NCI-H226 (cell line): ENCODE measurements at regions not wholly inside any gene's neighbourhood (a gene's known extent, or its start where the extent isn't known, plus 50 kb on each side); places are given as distances from the start of the nearest gene placed in this dataset.
"Not testable (repeated sequence)": the region's sequence is repeated elsewhere in the genome, so short reads cannot be mapped to it uniquely, and the experiment has no call there.

ENCODE experiments used
- DNase-seq: peaks from one replicate; pipeline ENCODE4 v3.0.0-alpha.2; 2015

DNA sequence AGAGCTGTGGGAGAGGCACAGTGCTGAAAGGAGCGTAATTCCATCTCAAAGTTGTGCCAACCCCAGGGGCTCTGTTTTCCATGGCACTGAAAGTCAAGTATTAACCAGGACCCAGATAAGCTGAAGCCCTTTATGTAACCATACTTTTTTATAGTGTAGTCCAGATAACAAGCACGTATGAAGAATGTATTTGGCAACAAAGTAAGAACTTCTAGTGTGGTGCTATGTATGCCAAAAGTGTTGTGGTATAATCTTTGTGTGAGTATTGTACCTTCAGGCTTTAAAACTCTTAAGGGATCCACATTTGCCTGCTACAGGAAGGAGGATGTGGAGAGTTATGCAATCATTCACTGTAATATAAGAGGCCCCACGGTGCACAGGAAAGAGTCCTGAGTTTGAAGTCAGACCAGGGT, 129.4 kb downstream of the IBTK start:
- peak; percentile 77 for DNase-seq

DNA sequence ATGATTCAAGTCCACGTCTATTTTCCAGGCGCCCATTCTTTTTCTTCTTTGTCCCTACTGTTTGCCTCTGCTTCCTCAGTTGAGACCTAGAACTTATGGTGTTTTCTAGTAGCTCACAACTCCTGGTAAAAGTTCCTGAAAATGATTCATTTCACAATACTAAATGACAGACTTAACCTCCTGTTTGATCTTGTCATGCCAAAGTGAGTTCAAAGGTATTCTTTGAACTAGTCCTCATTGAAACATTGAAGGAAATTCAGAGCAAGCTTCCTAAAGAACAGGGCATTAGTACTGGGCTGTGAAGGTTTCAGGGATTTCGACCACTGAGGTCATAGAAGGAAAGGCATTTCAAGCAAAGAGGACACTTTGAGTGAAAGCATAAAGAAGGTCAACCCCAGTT, 132.8 kb downstream of the IBTK start:
- no peak for DNase-seq

DNA sequence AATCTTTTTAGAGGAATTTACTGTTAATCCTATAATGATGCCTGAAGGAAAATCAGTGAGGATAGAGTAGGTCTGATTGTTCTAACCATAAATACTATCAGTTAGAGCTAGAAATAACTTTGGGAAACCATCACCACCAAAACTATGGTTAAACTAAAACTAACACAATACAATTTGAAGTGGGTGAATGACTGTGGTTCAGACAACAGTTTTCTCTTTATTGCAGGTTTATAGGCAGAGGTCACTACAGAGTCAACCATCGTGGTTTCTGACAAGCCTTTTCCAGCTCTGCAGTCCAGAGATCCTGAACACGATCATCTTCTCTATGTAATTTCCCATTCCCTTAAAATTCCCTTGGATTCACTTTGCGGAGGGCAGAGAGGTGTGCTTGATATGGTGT, 134.3 kb downstream of the IBTK start:
- DNase-seq, result no peak

DNA sequence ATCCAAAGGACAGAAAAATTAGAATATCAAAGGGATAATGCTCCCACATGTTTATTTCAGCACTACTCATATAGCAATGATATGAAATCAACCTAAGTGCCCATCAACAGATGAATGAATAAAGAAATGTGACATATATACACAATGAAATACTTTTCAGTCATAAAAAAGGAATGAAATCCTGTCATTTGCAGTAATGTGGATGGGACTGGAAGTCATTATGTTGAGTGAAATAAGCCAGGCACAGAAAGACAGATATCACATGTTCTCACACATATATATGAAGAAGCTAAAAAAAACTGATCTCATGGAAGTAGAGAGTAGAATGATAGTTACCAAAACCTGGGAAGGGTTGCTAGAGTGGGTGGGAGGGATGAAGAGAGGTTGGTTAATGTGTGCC, 135.7 kb downstream of the IBTK start:
- no peak for DNase-seq

DNA sequence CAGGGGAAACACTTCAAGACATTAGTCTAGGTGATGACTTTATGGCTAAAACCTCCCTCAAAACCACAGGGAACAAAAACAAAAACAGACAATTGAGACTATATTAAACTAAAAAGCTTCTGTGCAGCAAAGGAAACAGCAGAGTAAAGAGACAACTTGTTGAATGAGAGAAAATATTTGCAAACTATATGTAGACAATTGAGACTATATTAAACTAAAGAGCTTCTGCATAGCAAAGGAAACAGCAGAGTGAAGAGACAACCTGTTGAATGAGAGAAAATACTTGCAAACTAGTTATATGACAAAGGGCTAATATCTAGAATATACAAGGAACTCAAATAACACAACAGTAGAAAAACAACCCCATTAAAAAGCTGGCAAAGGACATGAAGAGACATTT, 136.4 kb downstream of the IBTK start:
- no peak for DNase-seq

DNA sequence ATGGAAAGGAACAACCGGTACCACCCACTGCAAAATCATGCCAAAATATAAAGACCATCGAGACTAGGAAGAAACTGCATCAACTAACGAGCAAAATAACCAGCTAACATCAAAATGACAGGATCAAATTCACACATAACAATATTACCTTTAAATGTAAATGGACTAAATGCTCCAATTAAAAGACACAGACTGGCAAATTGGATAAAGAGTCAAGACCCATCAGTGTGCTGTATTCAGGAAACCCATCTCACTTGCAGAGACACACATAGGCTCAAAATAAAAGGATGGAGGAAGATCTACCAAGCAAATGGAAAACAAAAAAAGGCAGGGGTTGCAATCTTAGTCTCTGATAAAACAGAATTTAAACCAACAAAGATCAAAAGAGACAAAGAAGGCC, 144.4 kb downstream of the IBTK start:
- not testable (repeated sequence) for DNase-seq

DNA sequence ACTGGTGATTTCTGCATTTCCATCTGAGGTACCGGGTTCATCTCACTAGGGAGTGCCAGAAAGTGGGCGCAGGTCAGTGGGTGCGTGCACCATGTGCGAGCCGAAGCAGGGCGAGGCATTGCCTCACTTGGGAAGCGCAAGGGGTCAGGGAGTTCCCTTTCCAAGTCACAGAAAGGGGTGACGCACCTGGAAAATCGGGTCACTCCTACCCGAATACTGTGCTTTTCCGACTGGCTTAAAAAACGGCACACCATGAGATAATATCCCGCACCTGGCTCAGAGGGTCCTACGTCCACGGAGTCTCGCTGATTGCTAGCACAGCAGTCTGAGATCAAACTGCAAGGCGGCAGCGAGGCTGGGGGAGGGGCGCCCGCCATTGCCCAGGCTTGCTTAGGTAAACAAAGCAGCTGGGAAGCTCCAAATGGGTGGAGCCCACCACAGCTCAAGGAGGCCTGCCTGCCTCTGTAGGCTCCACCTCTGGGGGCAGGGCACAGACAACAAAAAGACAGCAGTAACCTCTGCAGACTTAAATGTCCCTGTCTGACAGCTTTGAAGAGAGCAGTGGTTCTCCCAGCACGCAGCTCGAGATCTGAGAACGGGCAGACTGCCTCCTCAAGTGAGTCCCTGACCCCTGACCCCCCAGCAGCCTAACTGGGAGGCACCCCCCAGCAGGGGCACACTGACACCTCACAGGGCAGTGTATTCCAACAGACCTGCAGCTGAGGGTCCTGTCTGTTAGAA, 146.0 kb downstream of the IBTK start:
- not testable (repeated sequence) for DNase-seq

DNA sequence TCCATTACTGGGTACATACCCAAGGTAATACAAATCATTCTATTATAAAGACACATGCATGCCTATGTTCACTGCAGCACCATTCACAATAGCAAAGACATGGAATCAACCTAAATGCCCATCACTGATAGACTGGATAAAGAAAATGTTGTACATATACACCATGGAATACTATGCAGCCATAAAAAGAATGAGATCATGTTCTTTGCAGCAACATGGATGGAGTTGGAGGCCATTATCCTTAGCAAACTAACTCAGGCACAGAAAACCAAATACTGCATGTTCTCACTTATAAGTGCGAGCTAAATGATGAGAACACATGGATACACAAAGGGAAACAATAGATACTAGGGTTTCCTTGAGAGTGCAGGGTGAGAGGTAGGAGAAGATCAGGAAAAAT, 146.8 kb downstream of the IBTK start:
- DNase-seq, result not testable (repeated sequence)

DNA sequence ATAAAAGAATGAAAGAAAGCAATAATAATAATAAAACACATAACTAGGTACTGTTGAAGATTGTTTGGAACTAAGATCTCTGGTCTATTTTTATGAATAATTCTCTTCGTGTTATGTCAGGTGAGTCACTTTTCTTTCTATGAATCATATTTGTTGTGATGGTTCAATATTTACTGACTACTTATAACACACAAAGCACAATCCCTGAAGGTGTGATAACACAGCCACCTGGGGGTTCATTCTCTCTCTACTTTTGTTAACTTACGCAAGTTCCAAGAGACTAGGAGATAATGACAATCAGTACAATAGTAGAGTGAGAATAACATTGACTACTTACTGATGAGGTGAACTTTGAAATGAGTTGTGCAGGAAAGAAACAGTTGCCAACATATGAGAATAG, 149.9 kb downstream of the IBTK start:
- no peak for DNase-seq

DNA sequence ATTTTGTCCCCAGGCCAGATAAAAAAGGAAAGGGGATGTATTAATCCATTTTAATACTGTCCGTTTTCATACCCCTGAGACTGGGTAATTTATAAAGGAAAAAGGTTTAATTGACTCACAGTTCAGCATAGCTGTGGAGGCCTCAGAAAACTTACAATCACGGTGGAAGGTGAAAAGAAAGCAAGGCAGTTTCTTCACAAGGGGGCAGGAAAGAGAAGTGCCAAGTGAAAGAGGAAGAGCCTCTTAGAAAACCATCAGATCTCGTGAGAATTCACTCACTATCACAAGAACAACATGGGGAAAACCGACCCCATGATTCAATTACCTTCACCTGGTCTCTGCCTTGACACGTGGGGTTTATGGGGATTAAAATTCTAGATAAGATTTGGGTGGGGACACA, 152.5 kb downstream of the IBTK start:
- no peak for DNase-seq

DNA sequence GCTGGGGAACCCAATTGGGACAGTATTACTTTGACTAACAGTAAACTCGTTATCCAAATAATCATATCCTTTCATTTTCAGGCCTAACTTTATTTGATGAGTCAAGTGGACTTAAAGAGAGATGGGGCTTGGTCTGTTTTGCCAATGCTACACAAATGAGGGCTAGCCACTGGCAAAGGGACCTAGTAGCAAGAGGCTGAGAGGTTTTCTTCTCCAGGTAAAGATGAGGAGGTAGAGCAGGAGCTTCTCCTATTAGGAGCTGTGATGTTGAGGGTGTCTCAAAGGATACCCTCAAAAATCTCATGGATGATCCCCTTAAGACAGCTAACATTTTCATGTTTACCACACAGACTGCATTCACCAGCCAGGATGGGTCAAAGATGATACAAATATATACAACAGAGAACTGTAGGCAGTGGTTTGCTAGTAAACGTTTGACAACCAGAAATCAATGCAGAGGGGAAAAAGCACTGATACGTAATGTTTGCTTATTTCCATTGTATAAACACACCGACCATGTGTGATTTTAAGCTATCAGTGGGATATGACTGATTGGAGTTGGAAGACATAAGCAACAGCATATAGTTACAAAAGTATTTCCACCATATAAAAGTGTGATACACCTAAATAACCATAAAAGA, 153.3 kb downstream of the IBTK start:
- DNase-seq, result no peak

DNA sequence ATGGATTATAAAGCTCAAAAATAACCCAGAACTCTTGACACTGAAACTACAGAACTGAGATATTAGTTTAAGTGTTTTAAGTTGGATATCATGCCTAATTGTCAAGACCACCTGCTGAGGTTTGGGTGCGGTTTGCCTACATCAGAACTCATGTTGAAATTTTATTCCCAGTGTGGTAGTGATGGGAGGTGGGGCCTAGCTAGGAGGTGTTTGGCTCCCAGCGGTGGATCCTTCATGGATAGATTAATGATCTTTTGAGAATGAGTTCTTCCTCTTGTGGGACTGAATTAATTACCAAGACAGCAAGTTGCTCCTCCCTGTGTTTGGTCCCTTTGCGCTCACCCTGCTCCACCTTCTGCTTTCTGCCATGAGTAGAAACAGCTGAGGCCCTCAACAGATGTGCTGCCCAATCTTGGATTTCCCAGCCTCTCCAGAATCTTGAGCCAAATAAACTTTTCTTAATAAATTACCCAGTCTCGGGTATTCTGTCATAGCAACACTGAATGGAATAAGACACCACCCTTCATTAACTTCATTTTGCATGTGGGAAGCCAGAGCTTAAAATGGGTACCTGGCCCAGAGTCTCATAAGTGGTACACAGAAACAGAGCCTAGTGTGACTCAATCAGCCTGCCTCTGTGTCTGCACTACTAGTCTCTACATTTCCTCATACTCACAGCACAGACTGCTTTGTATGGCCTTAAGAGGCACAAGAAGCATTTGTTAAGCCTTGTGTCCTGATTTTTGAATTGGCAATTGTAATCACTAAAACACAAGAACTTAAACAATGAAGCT, 158.4 kb downstream of the IBTK start:
- no peak for DNase-seq

DNA sequence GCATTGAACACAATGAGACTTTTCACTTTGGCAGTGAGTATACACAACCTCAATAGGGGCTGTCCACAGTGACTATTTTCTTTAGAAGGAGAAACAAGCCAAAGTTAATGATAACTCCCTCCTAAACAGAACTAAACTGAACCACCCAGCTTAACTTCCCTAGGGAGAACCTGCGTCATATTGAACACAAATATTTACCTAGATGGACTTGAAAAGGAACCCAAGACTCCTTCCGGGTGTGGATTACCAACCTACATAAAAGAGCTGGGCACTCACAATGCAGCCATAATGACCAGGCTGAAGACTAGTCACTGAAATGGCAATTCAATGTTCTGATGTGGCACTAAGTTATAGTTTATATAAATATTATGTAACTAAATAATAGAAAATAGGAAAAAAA, 160.6 kb downstream of the IBTK start:
- DNase-seq, result no peak

DNA sequence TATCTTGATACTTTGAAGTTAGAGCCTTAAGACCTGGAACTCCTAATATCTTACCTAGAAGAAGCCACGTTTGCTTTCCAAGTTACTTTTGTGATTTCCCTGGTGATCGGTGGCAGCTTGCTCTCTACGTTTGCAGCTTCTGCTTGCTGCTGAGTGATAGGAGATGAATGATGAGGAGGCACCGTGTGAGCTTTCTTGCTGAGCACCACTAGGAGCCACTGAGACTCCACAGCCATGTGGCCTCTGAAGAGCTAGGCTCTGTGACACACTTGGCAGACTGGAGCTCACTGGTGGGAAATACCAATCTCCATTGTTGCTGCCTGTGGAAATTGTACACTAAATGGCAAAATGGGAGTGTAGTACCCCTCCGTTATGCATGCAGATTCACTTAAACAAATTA, 161.8 kb downstream of the IBTK start:
- no peak for DNase-seq

DNA sequence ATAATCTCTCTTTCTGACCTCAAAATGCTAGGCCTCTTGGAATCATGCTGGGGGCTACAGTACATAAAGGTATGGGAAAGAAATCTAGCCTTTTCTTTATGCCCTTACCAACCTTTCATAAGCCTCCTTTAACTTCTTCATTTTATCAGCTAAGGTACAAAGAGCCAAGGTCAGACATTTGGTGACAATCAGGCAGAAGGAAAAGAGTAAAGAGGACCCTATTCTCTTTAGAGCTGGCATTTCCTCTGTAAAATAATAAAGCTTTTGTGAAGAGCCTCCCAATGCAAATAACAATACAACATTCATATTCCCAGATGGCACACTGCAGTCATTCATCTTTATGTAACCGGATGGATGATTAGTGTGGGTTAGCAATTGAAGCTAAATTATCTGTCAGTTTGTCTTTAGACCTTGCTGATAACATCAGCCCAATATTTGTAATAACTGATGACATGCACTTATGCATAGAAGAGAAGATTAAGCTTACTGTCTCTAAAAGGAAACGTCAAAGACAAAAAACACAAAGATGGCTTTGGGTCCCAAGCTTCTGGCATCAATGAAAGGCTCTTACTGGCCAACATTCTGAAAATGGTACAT, 163.1 kb downstream of the IBTK start:
- DNase-seq, result no peak

DNA sequence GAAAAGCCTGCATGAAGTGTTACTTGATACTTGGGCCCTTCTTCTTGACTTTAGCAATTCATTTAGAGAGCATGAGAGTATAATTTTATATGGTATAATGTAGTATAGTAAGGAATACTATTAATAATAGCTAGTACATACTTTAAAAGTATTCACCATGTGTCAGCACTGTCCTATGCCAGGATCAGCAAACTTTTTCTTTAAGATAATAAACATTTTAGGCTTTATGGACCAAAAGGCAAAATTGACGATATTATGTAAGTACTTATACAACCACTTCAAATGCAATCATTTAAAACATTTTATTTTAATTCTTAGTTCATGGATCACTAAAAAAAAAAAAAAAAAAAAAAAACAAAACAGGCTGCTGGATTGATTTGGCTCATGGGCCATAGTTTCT, 163.9 kb downstream of the IBTK start:
- DNase-seq, result no peak

DNA sequence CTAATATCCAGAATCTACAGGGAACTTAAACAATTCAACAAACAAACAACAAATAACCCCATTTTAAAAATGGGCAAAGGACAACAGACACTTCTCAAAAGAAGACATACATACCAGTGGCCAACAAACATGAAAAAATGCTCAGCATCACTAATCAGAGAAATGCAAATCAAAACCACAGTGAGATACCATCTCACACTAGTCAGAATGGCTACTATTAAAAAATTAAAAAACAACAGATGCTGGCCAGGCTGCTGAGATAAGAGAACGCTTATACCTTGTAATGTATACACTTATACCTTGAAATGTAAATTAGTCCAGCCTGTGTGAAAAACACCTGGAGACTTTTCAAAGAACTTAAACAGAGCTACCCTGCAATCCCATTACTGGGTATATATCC, 166.8 kb downstream of the IBTK start:
- DNase-seq, result no peak

DNA sequence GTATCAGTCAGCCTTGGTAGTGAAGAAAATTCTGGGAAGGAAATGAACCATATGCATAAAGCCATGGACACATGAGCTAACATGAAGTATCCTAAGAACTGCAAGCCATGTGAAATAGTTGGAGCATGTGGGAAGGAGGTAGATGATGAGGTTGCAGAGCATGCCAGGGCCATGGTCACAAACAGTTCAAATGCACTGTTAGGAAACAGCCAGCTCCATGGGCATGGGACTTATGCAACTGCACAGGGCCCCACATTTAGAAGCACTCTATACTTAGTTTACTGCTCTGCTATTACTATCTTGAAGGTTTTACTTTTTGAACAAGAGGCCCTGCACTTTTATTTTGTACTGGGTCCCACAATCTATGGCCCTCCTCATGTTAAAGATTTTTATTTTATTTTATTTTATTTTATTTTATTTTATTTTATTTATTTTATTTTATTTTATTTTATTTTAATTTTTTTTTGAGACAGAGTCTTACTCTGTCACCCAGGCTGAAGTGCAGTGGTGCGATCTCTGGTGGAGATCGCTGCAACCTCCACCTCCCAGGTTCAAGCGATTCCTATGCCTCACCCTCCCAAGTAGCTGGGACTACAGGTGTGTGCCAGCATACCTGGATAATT, 169.1 kb downstream of the IBTK start:
- no peak for DNase-seq

DNA sequence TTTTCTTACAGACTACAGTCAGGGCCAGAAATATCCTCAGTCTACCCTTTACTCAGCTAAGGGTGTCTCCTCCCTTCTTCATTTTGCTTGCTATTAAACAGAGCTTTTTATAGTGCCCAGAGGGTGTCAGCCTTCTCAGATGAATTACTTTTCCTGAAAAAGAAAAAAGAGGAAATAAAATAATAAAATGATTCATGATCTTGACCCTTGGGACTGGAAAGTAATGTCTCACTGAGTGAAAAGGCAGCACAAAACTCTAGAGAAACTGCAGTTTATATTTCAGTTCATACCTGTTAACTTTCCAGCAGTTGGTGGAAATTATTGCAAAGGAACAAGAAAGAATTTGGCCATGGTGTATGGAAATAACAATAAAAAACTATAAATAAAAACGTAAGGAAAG, 170.6 kb downstream of the IBTK start:
- no peak for DNase-seq

DNA sequence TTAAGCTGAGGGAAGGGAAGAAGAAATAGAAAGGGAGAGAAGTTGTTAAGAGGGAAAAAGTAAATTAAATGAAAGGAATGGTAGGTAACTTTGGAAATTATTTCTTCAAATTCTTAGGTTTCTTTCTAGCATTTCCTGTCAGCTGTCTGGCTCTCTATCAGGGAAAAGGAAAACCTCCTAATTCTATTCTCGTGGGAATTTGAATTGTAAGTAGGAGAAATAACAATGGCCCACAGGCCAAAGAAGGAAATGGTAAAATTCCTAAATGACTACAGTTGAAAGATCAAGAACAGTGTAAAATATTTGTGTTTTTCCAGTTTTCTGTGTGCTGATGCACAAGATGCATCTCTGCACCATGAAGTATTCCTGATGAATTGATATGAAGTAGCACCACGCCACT, 173.0 kb downstream of the IBTK start:
- DNase-seq, result no peak

DNA sequence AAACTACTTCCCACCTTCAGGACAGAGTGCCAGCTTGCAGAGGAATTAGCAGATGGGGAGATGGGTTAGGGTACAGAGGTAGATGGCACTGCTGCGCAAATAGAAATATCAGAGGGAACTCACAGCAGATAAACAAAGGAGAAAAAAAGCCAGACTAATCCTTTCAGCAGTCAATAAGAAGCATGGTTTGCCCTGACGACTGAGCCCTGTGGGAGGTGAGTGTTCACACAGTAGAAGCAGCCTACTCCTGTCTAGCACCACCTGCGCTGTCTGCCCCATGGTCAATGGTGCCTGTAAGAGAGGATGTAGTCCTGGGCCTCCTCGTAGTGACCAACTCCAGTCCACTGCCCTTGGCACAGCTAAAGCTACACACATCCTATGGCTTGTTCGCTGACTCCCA, 174.1 kb downstream of the IBTK start:
- DNase-seq, result no peak

DNA sequence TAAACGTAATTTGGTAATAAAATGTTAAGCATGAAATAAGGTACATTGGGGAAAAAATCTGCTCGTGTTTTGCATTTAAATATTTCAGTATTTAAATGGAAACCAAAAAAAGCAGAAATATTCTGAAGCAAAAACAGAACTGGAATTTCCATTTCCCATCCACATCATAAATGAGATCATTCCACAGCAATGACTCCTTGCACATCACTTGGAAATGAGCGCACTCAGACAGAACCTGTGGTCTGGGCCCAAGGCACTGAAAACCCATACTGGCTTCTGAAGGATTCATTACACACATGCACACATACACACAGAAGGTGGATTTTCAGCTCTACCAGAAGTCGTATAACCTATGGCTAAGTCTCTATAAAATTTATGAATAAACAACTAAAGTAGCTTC, 174.8 kb downstream of the IBTK start:
- DNase-seq, result peak; percentile 53

DNA sequence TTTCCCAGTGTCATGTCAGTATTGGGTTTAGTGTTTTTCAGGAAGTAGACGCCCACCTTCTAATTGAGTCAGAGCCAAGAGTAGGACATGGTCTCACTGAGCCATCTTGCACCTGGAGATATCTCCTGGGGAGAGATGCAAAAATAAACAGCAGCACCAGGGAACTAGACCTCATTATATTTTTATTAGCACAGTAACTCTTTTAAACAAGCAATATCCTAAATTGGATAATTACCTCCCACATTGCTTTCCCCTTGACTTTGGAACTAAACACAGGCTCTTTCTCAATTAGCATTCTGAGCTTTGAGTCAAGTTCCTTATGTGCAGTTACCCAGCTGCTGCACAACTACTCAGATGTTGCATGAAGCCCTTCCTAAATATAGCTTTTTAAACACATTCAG, 175.4 kb downstream of the IBTK start:
- no peak for DNase-seq
